GM18873 (cell line): ENCODE measurements at regions not wholly inside any gene's neighbourhood (a gene's known extent, or its start where the extent isn't known, plus 50 kb on each side); places are given as distances from the start of the nearest gene placed in this dataset.
"Not testable (repeated sequence)": the region's sequence is repeated elsewhere in the genome, so short reads cannot be mapped to it uniquely, and the experiment has no call there.

Experiments used
- ATAC-seq: cut with Tn5 transposase; IDR thresholded peaks from one replicate; pipeline ENCODE4 v1.9.1; 2021; ENCODE audit warnings: mild to moderate bottlenecking, moderate library complexity, moderate number of reproducible peaks; ENCODE audit not compliant: unreplicated experiment, low FRiP score

- ATAC-seq, result no peak
Measured at GRCh38 chr20:43837856-43838702, 76.6 kb upstream of the TOX2 start.

- no peak for ATAC-seq
Measured at GRCh38 chr20:43836790-43837189, 77.9 kb upstream of the TOX2 start.

- no peak for ATAC-seq
Measured at GRCh38 chr20:43835944-43836508, 78.6 kb upstream of the TOX2 start.

- no peak for ATAC-seq
Measured at GRCh38 chr20:43833511-43834395, 80.9 kb upstream of the TOX2 start.

- ATAC-seq, result no peak
Measured at GRCh38 chr20:43832961-43833360, 81.7 kb upstream of the TOX2 start.

GRCh38 chr20:43832096-43832816 lies 82.4 kb upstream of the TOX2 start:
- ATAC-seq, result no peak

GRCh38 chr20:43831481-43832065 lies 83.1 kb upstream of the TOX2 start:
- no peak for ATAC-seq

- ATAC-seq, result no peak
Measured at GRCh38 chr20:43830883-43831282, 83.8 kb upstream of the TOX2 start.

- no peak for ATAC-seq
Measured at GRCh38 chr20:43829951-43830690, 84.5 kb upstream of the TOX2 start.

- ATAC-seq, result no peak
Measured at GRCh38 chr20:43827940-43828562, 86.6 kb upstream of the TOX2 start.

GRCh38 chr20:43826943-43827342 lies 87.7 kb upstream of the TOX2 start:
- ATAC-seq, result not testable (repeated sequence)

GRCh38 chr20:43825581-43825980 lies 89.1 kb upstream of the TOX2 start:
- no peak for ATAC-seq

- peak; percentile 53 for ATAC-seq
Measured at GRCh38 chr20:43825051-43825402, 89.6 kb upstream of the TOX2 start.

GRCh38 chr20:43824309-43825050 lies 90.2 kb upstream of the TOX2 start:
- no peak for ATAC-seq

GRCh38 chr20:43821795-43822194 lies 92.9 kb upstream of the TOX2 start:
- no peak for ATAC-seq

- no peak for ATAC-seq
Measured at GRCh38 chr20:43820731-43821330, 93.8 kb upstream of the TOX2 start.

GRCh38 chr20:43812216-43812615 lies 85.4 kb upstream of the GTSF1L start:
- no peak for ATAC-seq

GRCh38 chr20:43809206-43809819 lies 82.5 kb upstream of the GTSF1L start:
- ATAC-seq, result no peak
